Panc1 (cell line): ENCODE measurements at regions not wholly inside any gene's neighbourhood (a gene's known extent, or its start where the extent isn't known, plus 50 kb on each side); places are given as distances from the start of the nearest gene placed in this dataset.

Experiments used
- ATAC-seq: fragments of 200-7000 bp; cut with Tn5 transposase; 2 replicates; pipeline ENCODE4 v1.9.1; 2020; ENCODE audit warnings: mild to moderate bottlenecking, moderate library complexity
- BruUV-seq: library from RNA; stranded (reverse); fragments of 400-500 nt; replicated peaks from 2 replicates; lab custom pipeline; 2021; lab: Mats Ljungman, UMichigan
- CTCF ChIA-PET: fragments of 300-600 bp; sonication (Branson Sonifier 250); formaldehyde crosslinking; loops from one replicate; lab custom pipeline; 2022; ENCODE audit warnings: antibody characterized with exemption; lab: Charles Lee
- POLR2A ChIA-PET: fragments of 300-600 bp; sonication (Branson Sonifier 250); formaldehyde crosslinking; loops from one replicate; lab custom pipeline; 2022; ENCODE audit warnings: antibody characterized with exemption; lab: Charles Lee
- DNase-seq: peaks from one replicate; pipeline ENCODE4 v3.0.0-alpha.2; 2010; ENCODE audit warnings: low read depth, low spot score
- H3K27ac ChIP-seq: 2 replicates; pipeline ENCODE4 v1.5.1; 2011; ENCODE audit warnings: mild to moderate bottlenecking, low read length, inconsistent platforms
- H3K27me3 ChIP-seq: fragments of 200-500 bp; sonication (Bioruptor generic); 2 replicates; pipeline ENCODE4 v1.6.0; 2014; ENCODE audit warnings: low read length, inconsistent platforms; ENCODE audit not compliant: control insufficient read depth, insufficient read depth
- H3K36me3 ChIP-seq: fragments of 200-500 bp; sonication (Bioruptor generic); 2 replicates; pipeline ENCODE4 v1.5.1; 2014; ENCODE audit warnings: inconsistent platforms, mild to moderate bottlenecking, low read length, moderate library complexity; ENCODE audit not compliant: control insufficient read depth, insufficient read depth
- H3K4me1 ChIP-seq: 2 replicates; pipeline ENCODE4 v1.5.1; 2011; ENCODE audit warnings: inconsistent platforms, mild to moderate bottlenecking, low read length, moderate library complexity; ENCODE audit not compliant: control insufficient read depth, insufficient read depth
- H3K4me3 ChIP-seq, 2 experiments: 2 replicates each; pipeline ENCODE4 v1.5.1; 2011 to 2012; ENCODE audit warnings: low read depth in 2 of 2, low read length in 2 of 2, mild to moderate bottlenecking in 2 of 2, inconsistent platforms in 1 of 2, moderate library complexity in 1 of 2
- H3K9me3 ChIP-seq: fragments of 200-500 bp; sonication (Bioruptor generic); 2 replicates; pipeline ENCODE4 v1.5.1; 2014; ENCODE audit warnings: low read depth, mild to moderate bottlenecking, inconsistent platforms, low read length, moderate library complexity; ENCODE audit not compliant: control insufficient read depth, insufficient read depth
- POLR2AphosphoS5 ChIP-seq: IDR thresholded peaks from 2 replicates; pipeline ENCODE4 v1.6.1; 2012; ENCODE audit warnings: mild to moderate bottlenecking, low read depth, low read length, moderate library complexity
- SIN3A ChIP-seq: IDR thresholded peaks from 2 replicates; pipeline ENCODE4 v1.6.1; 2012; ENCODE audit warnings: low read depth, mild to moderate bottlenecking, low read length, moderate library complexity, borderline replicate concordance; ENCODE audit not compliant: insufficient read depth
- TCF7L2 ChIP-seq: IDR thresholded peaks from 2 replicates; pipeline ENCODE4 v1.6.1; 2011; ENCODE audit warnings: mild to moderate bottlenecking, low read depth, low read length, inconsistent platforms
- in situ Hi-C: cut with HindIII; loops from 2 replicates; pipeline ENCODE4 v1.10.0; 2016; ENCODE audit warnings: low sequenced_read_pairs, low pct_unique_long_range_greater_than_20kb
- intact Hi-C: fragments of 100-400 bp; cut with micrococcal nuclease; formaldehyde crosslinking; loops from one replicate; pipeline ENCODE4 v1.10.0; 2022; ENCODE audit not compliant: unreplicated experiment
- TF ChIP-seq, protein P1 (sequence below), 2 experiments: IDR thresholded peaks; 2 replicates each; pipeline ENCODE4 v1.6.1; 2011 to 2012; ENCODE audit warnings: low read depth in 2 of 2, control low read depth in 1 of 2, low read length in 1 of 2, mild to moderate bottlenecking in 1 of 2, moderate library complexity in 1 of 2; ENCODE audit not compliant: insufficient read depth in 1 of 2
- TF ChIP-seq, protein P2 (sequence below): fragments of 450-650 bp; IDR thresholded peaks from 2 replicates; pipeline ENCODE4 v1.5.1; 2017; ENCODE audit warnings: mild to moderate bottlenecking

DNA sequence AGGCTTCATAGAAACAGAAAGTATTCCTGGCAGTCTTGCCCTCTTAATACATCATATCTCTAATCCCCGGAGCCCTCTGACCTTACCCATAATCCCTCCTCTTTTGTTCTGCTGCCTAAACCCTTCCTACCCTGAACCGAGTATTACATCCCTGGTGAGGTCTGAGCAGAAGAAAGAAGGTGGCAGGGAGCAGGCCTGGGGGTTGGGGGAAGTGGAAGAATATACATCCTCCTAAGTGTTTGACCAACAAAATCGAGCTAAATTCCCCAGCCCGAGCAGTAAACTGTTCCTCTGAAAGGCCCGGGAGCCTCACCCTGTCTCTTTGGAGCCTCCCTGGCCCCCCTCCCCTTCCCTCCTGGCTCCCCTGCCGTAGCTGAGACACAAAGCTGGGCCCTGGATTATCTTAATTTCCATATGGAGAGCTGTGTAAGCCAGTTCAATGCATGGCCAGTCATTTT is 192.6 kb upstream of the LHX5 start:
- in situ Hi-C loops = no loop called here
- intact Hi-C loops = no loop called here
- ChIA-PET CTCF (no interaction called here), POLR2A (interaction anchor here (0.6 kb wide), 1 partner anchor 59 kb away, joined by 4 read pairs; no protein-coding TSS in a partner anchor)
- BruUV-seq = no TSS peak
- no peaks in the 10 kb centered on the region for H3K4me1 ChIP-seq
- H3K36me3 ChIP-seq = no peaks in the 10 kb centered on the region
- peaks cover 7% of the 10 kb centered on the region for H3K27me3 ChIP-seq
- ATAC-seq = no peak
- no peaks in the 10 kb centered on the region for H3K9me3 ChIP-seq
- TF ChIP-seq, protein P1, sequence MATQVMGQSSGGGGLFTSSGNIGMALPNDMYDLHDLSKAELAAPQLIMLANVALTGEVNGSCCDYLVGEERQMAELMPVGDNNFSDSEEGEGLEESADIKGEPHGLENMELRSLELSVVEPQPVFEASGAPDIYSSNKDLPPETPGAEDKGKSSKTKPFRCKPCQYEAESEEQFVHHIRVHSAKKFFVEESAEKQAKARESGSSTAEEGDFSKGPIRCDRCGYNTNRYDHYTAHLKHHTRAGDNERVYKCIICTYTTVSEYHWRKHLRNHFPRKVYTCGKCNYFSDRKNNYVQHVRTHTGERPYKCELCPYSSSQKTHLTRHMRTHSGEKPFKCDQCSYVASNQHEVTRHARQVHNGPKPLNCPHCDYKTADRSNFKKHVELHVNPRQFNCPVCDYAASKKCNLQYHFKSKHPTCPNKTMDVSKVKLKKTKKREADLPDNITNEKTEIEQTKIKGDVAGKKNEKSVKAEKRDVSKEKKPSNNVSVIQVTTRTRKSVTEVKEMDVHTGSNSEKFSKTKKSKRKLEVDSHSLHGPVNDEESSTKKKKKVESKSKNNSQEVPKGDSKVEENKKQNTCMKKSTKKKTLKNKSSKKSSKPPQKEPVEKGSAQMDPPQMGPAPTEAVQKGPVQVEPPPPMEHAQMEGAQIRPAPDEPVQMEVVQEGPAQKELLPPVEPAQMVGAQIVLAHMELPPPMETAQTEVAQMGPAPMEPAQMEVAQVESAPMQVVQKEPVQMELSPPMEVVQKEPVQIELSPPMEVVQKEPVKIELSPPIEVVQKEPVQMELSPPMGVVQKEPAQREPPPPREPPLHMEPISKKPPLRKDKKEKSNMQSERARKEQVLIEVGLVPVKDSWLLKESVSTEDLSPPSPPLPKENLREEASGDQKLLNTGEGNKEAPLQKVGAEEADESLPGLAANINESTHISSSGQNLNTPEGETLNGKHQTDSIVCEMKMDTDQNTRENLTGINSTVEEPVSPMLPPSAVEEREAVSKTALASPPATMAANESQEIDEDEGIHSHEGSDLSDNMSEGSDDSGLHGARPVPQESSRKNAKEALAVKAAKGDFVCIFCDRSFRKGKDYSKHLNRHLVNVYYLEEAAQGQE (IDR thresholded peaks at IDR 0.05; ENCODE audit: insufficient read depth in 1 of 2, low read depth in 2 of 2, low read length in 1 of 2) = no peak
- TF ChIP-seq SIN3A = no peak
- H3K4me3 ChIP-seq = no peak overlapping the region
- no peak overlapping the region for H3K27ac ChIP-seq
- DNase-seq = no peak

DNA sequence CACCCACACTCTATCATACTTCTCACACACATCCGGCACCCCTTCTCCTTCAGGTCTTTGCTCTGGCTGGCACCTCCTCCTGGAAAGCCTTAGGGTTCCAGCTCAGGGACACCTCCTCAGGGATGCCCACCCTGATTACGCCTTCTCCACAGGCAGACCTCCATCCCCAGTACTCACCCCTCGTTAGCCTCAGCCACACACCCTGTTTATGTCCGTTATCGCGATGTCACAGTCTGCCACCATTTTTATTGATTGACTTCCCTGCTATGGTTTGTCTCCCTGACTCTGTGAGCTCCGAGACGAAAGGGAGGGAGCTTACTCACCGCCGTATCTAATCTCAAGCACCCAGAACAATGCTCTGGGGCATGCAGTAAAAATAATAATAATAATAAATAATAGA is 191.7 kb upstream of the LHX5 start:
- ATAC-seq (no peak), DNase-seq (no peak)
- in situ Hi-C loops (no loop called here), intact Hi-C loops (no loop called here)
- Histone ChIP-seq H3K27me3 (peaks cover 3% of the 10 kb centered on the region), H3K27ac (no peak overlapping the region), H3K4me1 (no peaks in the 10 kb centered on the region), H3K4me3 (no peak overlapping the region), H3K9me3 (no peaks in the 10 kb centered on the region), H3K36me3 (no peaks in the 10 kb centered on the region)
- no TSS peak for BruUV-seq
- ChIA-PET POLR2A (no interaction called here), CTCF (no interaction called here)
- TF ChIP-seq SIN3A = no peak
- TF ChIP-seq, protein P1 (IDR thresholded peaks at IDR 0.05; ENCODE audit: insufficient read depth in 1 of 2, low read depth in 2 of 2, low read length in 1 of 2) = no peak
- TF ChIP-seq, protein P2, sequence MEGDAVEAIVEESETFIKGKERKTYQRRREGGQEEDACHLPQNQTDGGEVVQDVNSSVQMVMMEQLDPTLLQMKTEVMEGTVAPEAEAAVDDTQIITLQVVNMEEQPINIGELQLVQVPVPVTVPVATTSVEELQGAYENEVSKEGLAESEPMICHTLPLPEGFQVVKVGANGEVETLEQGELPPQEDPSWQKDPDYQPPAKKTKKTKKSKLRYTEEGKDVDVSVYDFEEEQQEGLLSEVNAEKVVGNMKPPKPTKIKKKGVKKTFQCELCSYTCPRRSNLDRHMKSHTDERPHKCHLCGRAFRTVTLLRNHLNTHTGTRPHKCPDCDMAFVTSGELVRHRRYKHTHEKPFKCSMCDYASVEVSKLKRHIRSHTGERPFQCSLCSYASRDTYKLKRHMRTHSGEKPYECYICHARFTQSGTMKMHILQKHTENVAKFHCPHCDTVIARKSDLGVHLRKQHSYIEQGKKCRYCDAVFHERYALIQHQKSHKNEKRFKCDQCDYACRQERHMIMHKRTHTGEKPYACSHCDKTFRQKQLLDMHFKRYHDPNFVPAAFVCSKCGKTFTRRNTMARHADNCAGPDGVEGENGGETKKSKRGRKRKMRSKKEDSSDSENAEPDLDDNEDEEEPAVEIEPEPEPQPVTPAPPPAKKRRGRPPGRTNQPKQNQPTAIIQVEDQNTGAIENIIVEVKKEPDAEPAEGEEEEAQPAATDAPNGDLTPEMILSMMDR = no peak
- TF ChIP-seq TCF7L2 = no peak
- no peak for TF ChIP-seq POLR2AphosphoS5
